CD8-positive, alpha-beta memory T cell (primary cell): ENCODE measurements at regions not wholly inside any gene's neighbourhood (a gene's known extent, or its start where the extent isn't known, plus 50 kb on each side); places are given as distances from the start of the nearest gene placed in this dataset.

Experiments
- CTCF ChIA-PET: fragments of 350-600 bp; sonication (Branson Sonifier 250); formaldehyde crosslinking; loops from one replicate; lab custom pipeline; 2021; ENCODE audit warnings: antibody characterized with exemption; lab: Charles Lee
- POLR2A ChIA-PET: fragments of 350-600 bp; sonication (Branson Sonifier 250); formaldehyde crosslinking; loops from one replicate; lab custom pipeline; 2021; ENCODE audit warnings: antibody characterized with exemption; lab: Charles Lee
- DNase-seq, 5 donors: peaks; one replicate each; pipeline versions ENCODE4 v3.0.0 to v3.0.0-alpha.2; 2020 to 2022; ENCODE audit warnings: mixed read lengths in 1 of 5
- H3K27ac ChIP-seq: one replicate; pipeline ENCODE4 v1.7.0; 2013; ENCODE audit warnings: low read depth, mild to moderate bottlenecking, low read length, moderate library complexity
- H3K27me3 ChIP-seq: 2 replicates; pipeline ENCODE4 v1.7.0; 2013; ENCODE audit warnings: low read length, mild to moderate bottlenecking; ENCODE audit not compliant: insufficient read depth, poor library complexity, severe bottlenecking
- H3K36me3 ChIP-seq: 2 replicates; pipeline ENCODE4 v1.7.0; 2013; ENCODE audit warnings: mild to moderate bottlenecking, low read length, moderate library complexity; ENCODE audit not compliant: insufficient read depth
- H3K4me1 ChIP-seq: 2 replicates; pipeline ENCODE4 v1.7.0; 2013; ENCODE audit warnings: mild to moderate bottlenecking, low read length, moderate library complexity; ENCODE audit not compliant: insufficient read depth
- H3K4me3 ChIP-seq: 2 replicates; pipeline ENCODE4 v1.7.0; 2013; ENCODE audit warnings: mild to moderate bottlenecking, low read length
- H3K9me3 ChIP-seq: 2 replicates; pipeline ENCODE4 v1.7.0; 2013; ENCODE audit warnings: mild to moderate bottlenecking, low read length
- H3K27ac Mint-ChIP-seq, 8 donors: one replicate each; pipeline ENCODE4 v1.8.0; 2020 to 2021; ENCODE audit warnings: mixed read lengths in 8 of 8, mild to moderate bottlenecking in 6 of 8, inconsistent platforms in 3 of 8, moderate library complexity in 3 of 8
- H3K27me3 Mint-ChIP-seq, 2 donors: one replicate each; pipeline ENCODE4 v1.8.0; 2020 to 2021; ENCODE audit warnings: mixed read lengths in 2 of 2, mild to moderate bottlenecking in 1 of 2, moderate library complexity in 1 of 2
- H3K36me3 Mint-ChIP-seq, 3 donors: one replicate each; pipeline ENCODE4 v1.8.0; 2020 to 2021; ENCODE audit warnings: mixed read lengths in 3 of 3, inconsistent platforms in 1 of 3, mild to moderate bottlenecking in 1 of 3
- H3K4me1 Mint-ChIP-seq, 3 donors: one replicate each; pipeline ENCODE4 v1.8.0; 2020 to 2021; ENCODE audit warnings: mixed read lengths in 3 of 3, inconsistent platforms in 1 of 3, mild to moderate bottlenecking in 1 of 3
- H3K4me3 Mint-ChIP-seq, 7 donors: one replicate each; pipeline ENCODE4 v1.8.0; 2020 to 2021; ENCODE audit warnings: mixed read lengths in 7 of 7, mild to moderate bottlenecking in 6 of 7, moderate library complexity in 4 of 7, inconsistent platforms in 2 of 7
- H3K9me3 Mint-ChIP-seq, 5 donors: one replicate each; pipeline ENCODE4 v1.8.0; 2020 to 2022; ENCODE audit warnings: mixed read lengths in 5 of 5, mild to moderate bottlenecking in 3 of 5, moderate library complexity in 2 of 5, inconsistent platforms in 1 of 5

DNA sequence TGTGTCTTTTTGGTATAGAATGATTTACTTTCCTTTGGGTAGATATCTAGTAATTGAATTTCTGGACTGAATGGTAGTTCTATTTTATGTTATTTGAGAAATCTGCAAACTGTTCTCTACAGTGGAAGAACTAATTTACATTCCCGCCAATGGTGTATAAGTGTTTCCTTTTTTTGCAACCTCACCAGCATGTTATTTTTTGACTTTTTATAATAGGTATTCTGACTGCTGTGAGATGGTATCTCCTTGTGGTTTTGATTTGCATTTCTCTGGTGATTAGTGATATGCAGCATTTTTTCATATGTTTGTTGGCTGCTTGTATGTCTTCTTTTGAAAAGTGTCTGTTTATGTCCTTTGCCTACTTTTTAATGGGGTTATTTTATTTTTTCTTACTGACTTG, 607.2 kb downstream of the OTOL1 start:
- no peaks in the 10 kb centered on the region for H3K36me3 Mint-ChIP-seq
- H3K27me3 ChIP-seq: no peaks in the 10 kb centered on the region
- H3K36me3 ChIP-seq: no peaks in the 10 kb centered on the region
- no peak overlapping the region for H3K4me3 ChIP-seq
- DNase-seq: no peak
- ChIA-PET CTCF (no interaction called here), POLR2A (no interaction called here)
- H3K4me3 Mint-ChIP-seq: no peak overlapping the region
- no peaks in the 10 kb centered on the region for H3K4me1 ChIP-seq
- no peaks in the 10 kb centered on the region for H3K4me1 Mint-ChIP-seq
- no peaks in the 10 kb centered on the region for H3K9me3 ChIP-seq
- peaks cover 2 to 38% (median 6%) of the 10 kb centered on the region in 5 donors for H3K9me3 Mint-ChIP-seq
- no peaks in the 10 kb centered on the region for H3K27me3 Mint-ChIP-seq
- no peak overlapping the region for H3K27ac ChIP-seq
- no peak overlapping the region for H3K27ac Mint-ChIP-seq

DNA sequence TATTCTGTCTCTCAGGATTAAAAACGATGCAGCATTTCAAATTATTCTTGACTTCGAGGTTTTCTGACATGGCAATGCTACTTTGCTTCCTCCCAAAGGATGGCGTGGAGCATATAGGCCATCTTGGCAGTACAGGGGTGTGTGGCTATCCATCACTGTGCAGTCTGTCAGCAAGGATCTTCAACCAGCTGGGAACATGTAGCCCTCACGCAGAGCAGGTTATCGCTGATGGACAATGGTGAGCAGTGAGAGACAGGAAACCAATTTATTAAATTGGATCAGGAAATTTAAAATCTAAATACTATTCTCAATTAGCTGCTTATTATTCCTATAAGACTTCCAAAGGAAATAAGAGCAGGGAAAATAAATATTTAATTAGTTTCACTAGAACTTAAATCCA, 615.3 kb downstream of the OTOL1 start:
- Mint-ChIP-seq H3K36me3 (no peaks in the 10 kb centered on the region), H3K4me1 (no peaks in the 10 kb centered on the region), H3K27me3 (no peaks in the 10 kb centered on the region), H3K9me3 (peaks cover 5 to 9% (median 7%) of the 10 kb centered on the region in 5 donors), H3K4me3 (no peak overlapping the region), H3K27ac (no peak overlapping the region)
- H3K4me1 ChIP-seq: no peaks in the 10 kb centered on the region
- H3K9me3 ChIP-seq: no peaks in the 10 kb centered on the region
- H3K27ac ChIP-seq: no peak overlapping the region
- no peak for DNase-seq
- H3K4me3 ChIP-seq: no peak overlapping the region
- POLR2A ChIA-PET: no interaction called here
- CTCF ChIA-PET: no interaction called here
- H3K36me3 ChIP-seq: no peaks in the 10 kb centered on the region
- no peaks in the 10 kb centered on the region for H3K27me3 ChIP-seq

DNA sequence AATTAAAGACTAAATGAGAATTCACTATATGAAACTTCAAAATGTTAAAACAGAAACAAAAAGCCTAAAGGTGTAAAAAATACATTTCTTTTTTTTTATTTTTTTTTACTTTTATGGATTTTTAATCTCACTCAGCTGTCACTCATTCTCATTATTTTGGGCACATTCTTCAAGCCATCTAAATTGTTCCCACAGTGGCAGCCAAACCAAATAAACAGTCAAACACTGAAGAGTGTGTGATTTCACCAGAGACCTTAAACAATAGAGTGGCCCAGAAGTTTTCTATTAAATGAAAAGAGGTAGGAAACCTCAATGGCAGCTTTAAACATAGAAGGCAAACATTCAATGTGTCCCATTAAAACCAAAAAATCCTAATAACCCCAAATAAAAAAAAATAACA, 616.1 kb downstream of the OTOL1 start:
- H3K36me3 ChIP-seq: no peaks in the 10 kb centered on the region
- no peaks in the 10 kb centered on the region for H3K27me3 ChIP-seq
- no peaks in the 10 kb centered on the region for H3K4me1 ChIP-seq
- no peak overlapping the region for H3K4me3 ChIP-seq
- no peaks in the 10 kb centered on the region for H3K9me3 ChIP-seq
- CTCF ChIA-PET: no interaction called here
- no peaks in the 10 kb centered on the region for H3K36me3 Mint-ChIP-seq
- H3K27ac ChIP-seq: no peak overlapping the region
- H3K4me3 Mint-ChIP-seq: no peak overlapping the region
- peaks cover 5 to 9% (median 8%) of the 10 kb centered on the region in 5 donors for H3K9me3 Mint-ChIP-seq
- no peak for DNase-seq
- POLR2A ChIA-PET: no interaction called here
- no peak overlapping the region for H3K27ac Mint-ChIP-seq
- no peaks in the 10 kb centered on the region for H3K27me3 Mint-ChIP-seq
- no peaks in the 10 kb centered on the region for H3K4me1 Mint-ChIP-seq

DNA sequence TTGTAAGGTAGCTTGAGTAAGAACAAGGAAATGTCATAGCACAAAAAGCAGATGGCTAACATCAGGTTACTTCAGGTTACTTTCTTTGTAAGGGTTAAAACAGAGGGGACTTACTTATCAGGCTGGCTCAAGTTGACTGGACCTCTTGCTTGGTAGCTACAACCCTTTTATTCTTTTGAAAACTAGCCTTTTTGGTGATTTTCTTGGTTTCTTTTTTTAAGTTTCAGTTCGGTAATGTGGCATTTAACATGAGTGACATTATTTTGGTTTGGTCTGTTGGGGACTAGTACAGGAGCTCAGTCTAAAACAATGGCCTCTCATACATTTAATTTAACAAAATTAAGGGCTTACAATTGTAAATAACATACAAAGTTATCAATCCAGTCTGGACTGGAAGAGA, 621.4 kb downstream of the OTOL1 start:
- Mint-ChIP-seq H3K9me3 (peaks cover 0 to 22% (median 1%) of the 10 kb centered on the region in 5 donors), H3K27me3 (no peaks in the 10 kb centered on the region), H3K36me3 (no peaks in the 10 kb centered on the region), H3K27ac (no peak overlapping the region), H3K4me3 (no peak overlapping the region), H3K4me1 (no peaks in the 10 kb centered on the region)
- DNase-seq: no peak
- H3K9me3 ChIP-seq: no peaks in the 10 kb centered on the region
- H3K27ac ChIP-seq: no peak overlapping the region
- no peaks in the 10 kb centered on the region for H3K4me1 ChIP-seq
- H3K36me3 ChIP-seq: no peaks in the 10 kb centered on the region
- H3K27me3 ChIP-seq: no peaks in the 10 kb centered on the region
- CTCF ChIA-PET: no interaction called here
- H3K4me3 ChIP-seq: no peak overlapping the region
- POLR2A ChIA-PET: no interaction called here

GRCh38 chr3:162119651-162120050, 623.0 kb downstream of the OTOL1 start:
- POLR2A ChIA-PET: no interaction called here
- Histone ChIP-seq H3K27ac (no peak overlapping the region), H3K36me3 (no peaks in the 10 kb centered on the region), H3K4me3 (no peak overlapping the region), H3K9me3 (no peaks in the 10 kb centered on the region), H3K4me1 (no peaks in the 10 kb centered on the region), H3K27me3 (no peaks in the 10 kb centered on the region)
- DNase-seq: no peak
- Mint-ChIP-seq H3K27ac (no peak overlapping the region), H3K36me3 (no peaks in the 10 kb centered on the region), H3K9me3 (peaks cover 3 to 30% (median 6%) of the 10 kb centered on the region in 5 donors), H3K4me3 (no peak overlapping the region), H3K4me1 (no peaks in the 10 kb centered on the region), H3K27me3 (no peaks in the 10 kb centered on the region)
- CTCF ChIA-PET: no interaction called here

GRCh38 chr3:162122405-162122804, 625.8 kb downstream of the OTOL1 start:
- POLR2A ChIA-PET: no interaction called here
- Histone ChIP-seq H3K27ac (no peak overlapping the region), H3K36me3 (no peaks in the 10 kb centered on the region), H3K9me3 (no peaks in the 10 kb centered on the region), H3K4me1 (no peaks in the 10 kb centered on the region), H3K27me3 (no peaks in the 10 kb centered on the region), H3K4me3 (no peak overlapping the region)
- no peak for DNase-seq
- H3K27ac Mint-ChIP-seq: no peak overlapping the region
- no peaks in the 10 kb centered on the region for H3K4me1 Mint-ChIP-seq
- H3K36me3 Mint-ChIP-seq: no peaks in the 10 kb centered on the region
- no peak overlapping the region for H3K4me3 Mint-ChIP-seq
- no peaks in the 10 kb centered on the region for H3K27me3 Mint-ChIP-seq
- peaks cover 3 to 29% (median 7%) of the 10 kb centered on the region in 5 donors for H3K9me3 Mint-ChIP-seq
- CTCF ChIA-PET: no interaction called here

GRCh38 chr3:162125790-162126189, 629.2 kb downstream of the OTOL1 start:
- no peaks in the 10 kb centered on the region for H3K36me3 ChIP-seq
- no peaks in the 10 kb centered on the region for H3K4me1 ChIP-seq
- H3K4me1 Mint-ChIP-seq: no peaks in the 10 kb centered on the region
- no peak overlapping the region for H3K27ac Mint-ChIP-seq
- H3K27ac ChIP-seq: no peak overlapping the region
- H3K4me3 ChIP-seq: no peak overlapping the region
- H3K4me3 Mint-ChIP-seq: no peak overlapping the region
- H3K9me3 ChIP-seq: no peaks in the 10 kb centered on the region
- peaks cover 3 to 22% (median 6%) of the 10 kb centered on the region in 5 donors for H3K9me3 Mint-ChIP-seq
- no peak for DNase-seq
- no peaks in the 10 kb centered on the region for H3K27me3 ChIP-seq
- CTCF ChIA-PET: no interaction called here
- no peaks in the 10 kb centered on the region for H3K27me3 Mint-ChIP-seq
- H3K36me3 Mint-ChIP-seq: no peaks in the 10 kb centered on the region
- POLR2A ChIA-PET: no interaction called here

DNA sequence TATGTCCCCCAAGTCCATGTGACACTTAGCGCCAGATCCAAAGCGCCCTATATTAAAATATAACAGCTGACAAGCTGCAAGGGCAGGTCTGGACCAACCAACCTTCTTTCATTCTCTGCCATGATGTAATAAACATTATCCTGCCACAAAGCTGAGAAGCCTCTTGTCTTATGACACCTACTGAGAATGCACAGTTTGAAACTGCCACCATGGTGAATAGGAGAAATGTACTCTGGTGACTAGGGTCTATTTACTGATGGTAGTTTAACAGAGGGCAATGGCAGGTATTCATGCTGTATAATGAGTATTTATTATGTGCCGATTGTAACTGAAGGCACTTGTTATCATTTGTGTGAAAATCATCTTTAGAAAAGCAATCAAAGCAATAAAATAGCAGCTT, 634.0 kb downstream of the OTOL1 start:
- H3K4me3 Mint-ChIP-seq: no peak overlapping the region
- Histone ChIP-seq H3K27ac (no peak overlapping the region), H3K9me3 (no peaks in the 10 kb centered on the region), H3K4me1 (no peaks in the 10 kb centered on the region), H3K4me3 (no peak overlapping the region), H3K27me3 (no peaks in the 10 kb centered on the region), H3K36me3 (no peaks in the 10 kb centered on the region)
- H3K36me3 Mint-ChIP-seq: no peaks in the 10 kb centered on the region
- POLR2A ChIA-PET: no interaction called here
- H3K4me1 Mint-ChIP-seq: no peaks in the 10 kb centered on the region
- no peak for DNase-seq
- no peak overlapping the region for H3K27ac Mint-ChIP-seq
- CTCF ChIA-PET: no interaction called here
- H3K9me3 Mint-ChIP-seq: peaks cover 1 to 8% (median 5%) of the 10 kb centered on the region in 5 donors
- H3K27me3 Mint-ChIP-seq: no peaks in the 10 kb centered on the region

DNA sequence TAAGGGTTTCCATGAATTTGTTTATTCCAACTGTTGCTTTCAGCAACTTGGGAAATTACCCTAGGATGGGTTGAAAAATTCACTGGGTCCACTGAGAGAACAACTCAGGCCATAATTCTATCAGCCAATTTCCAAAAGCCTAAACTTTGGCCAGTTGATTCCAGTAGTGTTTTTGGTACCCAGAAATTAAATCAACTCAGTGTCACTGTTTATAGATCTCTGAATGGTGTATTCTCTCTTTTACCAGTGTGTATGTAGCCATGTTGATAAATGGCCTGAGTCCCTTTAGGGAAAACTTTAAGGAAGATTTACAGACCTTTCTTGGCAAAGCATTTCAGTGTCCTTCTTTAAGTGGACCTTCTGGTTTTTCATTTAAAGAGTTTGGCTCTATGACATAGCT, 636.4 kb downstream of the OTOL1 start:
- no peak overlapping the region for H3K27ac Mint-ChIP-seq
- H3K4me3 Mint-ChIP-seq: no peak overlapping the region
- Histone ChIP-seq H3K9me3 (no peaks in the 10 kb centered on the region), H3K4me3 (no peak overlapping the region), H3K4me1 (no peaks in the 10 kb centered on the region), H3K36me3 (no peaks in the 10 kb centered on the region), H3K27ac (no peak overlapping the region), H3K27me3 (no peaks in the 10 kb centered on the region)
- H3K9me3 Mint-ChIP-seq: peaks cover 2 to 9% (median 4%) of the 10 kb centered on the region in 5 donors
- no peaks in the 10 kb centered on the region for H3K27me3 Mint-ChIP-seq
- no peaks in the 10 kb centered on the region for H3K36me3 Mint-ChIP-seq
- DNase-seq: no peak
- H3K4me1 Mint-ChIP-seq: no peaks in the 10 kb centered on the region
- ChIA-PET CTCF (no interaction called here), POLR2A (no interaction called here)
